ENCODE measurements at regions not wholly inside any gene's neighbourhood (a gene's known extent, or its start where the extent isn't known, plus 50 kb on each side); places are given as distances from the start of the nearest gene placed in this dataset.
"Not testable (repeated sequence)": the region's sequence is repeated elsewhere in the genome, so short reads cannot be mapped to it uniquely, and the experiment has no call there.

DNA sequence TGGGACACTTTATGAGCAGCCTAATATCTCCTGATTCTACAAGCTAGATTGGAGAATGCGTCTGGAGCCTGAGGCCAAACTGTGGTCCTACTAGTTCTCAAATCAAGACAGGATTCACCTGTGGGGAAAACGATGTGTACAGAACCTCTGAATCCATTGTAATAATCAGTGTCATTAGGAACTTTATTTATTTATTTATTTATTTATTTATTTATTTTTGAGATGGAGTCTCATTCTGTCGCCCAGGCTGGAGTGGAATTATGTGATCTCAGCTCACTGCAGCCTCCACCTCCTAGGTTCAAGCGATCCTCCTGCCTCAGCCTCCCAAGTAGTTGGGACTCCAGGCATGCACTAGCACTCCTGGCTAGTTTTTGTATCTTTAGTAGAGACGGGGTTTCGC lies 52.6 kb upstream of the KIF26B start:
- not testable (repeated sequence) for FAIRE-seq; DNase-seq (ENCODE audit: low spot score)

DNA sequence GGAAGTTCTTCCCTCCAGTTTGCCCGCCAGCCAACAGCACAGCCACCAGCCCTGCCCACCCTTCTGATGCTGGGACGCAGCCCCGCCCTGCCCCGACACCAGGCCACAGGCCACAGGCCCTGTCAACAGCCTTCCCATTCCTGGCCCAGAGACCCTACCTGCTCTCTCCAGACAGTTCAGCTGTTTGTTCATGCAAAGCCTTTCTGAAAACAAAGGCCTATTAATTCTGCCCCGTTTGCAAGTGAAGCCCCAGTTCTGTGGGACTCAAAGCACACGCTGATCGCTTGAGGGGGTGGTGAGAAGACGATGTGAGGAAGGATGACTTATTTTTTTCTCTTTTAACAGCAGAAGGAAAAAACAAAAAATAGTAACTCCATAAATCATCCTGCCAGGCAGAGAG lies 55.4 kb upstream of the KIF26B start:
- FAIRE-seq (no peak), DNase-seq (ENCODE audit: low spot score) (no peak)

DNA sequence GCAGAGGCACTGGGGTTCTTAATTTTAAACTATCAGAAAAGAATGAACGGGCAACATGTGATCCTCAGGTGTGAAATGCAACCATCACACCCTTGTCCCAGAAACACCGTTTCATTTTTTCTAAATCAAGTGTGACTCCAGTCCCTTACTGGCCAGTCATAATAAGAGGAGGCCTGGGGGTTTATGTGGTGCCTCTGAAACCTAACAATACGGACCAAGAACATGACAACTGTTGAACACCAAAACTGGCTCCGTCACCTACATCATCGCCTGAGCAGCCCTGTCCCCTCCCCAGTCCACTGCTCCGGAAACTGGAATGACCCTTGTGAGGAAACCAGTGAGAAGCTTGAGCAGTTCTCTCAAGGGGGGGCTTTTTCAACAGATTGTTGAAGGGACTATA lies 55.9 kb upstream of the KIF26B start:
- no peak for DNase-seq (ENCODE audit: low spot score)
- FAIRE-seq: no peak

DNA sequence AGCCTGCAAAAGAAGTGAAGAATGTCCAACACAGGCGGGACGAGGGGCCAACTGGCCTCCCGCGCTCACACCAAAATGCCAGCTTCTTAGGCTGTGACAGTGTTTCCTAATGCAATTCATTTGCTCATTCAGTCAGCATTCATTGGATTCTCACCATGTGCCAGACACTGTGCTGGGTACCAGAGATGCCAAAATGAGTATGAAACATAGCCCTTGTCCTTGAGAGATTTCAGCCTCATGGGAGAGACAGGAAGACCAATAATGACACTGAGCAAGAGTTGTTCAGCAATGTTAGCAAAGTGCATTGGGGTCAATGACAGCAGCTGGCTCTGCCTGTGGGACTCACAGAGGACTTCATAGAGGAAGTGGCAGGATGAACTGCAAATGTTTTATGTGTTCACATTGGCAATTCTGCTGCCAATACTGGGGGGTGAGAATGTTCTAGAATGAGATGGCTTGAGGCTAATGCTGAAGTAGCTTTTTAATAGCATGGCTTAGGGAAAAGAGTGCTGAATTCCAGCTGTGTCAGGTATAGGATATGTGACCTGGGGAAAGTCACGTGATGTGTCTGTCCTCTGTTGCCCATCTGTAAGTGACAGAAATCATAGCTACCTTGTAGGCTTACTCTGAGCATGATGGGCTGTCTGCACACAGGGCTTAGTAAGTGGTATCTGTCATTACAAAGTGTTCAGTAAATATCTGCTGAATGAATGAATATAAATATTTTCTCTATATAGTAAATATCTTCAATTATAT lies 58.3 kb upstream of the KIF26B start:
- no peak for FAIRE-seq
- DNase-seq (ENCODE audit: low spot score): no peak

DNA sequence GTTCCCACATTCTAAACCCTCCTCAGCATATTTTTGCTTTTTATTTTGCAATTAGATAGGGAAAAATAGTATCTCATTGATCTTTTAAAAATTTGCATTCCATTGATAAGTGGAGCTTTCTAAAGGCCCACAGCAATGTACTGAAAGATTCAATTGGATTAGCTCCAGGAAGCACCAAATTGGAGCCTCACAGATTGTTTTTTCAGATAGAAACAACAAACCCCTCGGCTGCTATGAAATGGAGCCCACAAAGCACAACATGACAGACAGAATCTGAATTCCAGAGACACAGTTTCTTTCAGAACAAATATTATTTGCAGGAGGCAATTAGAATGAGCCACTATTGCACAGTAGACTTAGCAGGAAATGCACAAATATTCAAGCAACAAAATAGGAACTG lies 58.9 kb upstream of the KIF26B start:
- DNase-seq (ENCODE audit: low spot score) (no peak), FAIRE-seq (no peak)

DNA sequence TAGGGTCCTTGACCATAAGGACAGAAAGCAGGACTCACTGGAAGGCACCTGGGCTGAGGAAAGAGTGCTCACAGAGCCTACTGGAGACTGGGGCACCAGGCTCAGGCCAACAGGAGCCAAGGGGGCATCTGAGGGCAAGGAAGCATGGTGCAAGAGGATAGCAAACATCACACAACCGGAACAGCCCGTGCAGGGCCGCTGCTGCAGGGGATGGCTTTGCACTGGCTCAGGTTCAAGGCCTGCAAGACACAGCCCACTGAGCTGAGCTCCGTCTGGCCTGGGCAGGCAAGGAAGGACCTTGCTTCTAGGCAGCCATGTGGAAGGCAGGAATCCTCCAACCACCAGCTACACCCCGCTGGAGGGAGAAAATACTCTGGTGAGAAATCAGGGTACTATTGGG lies 59.8 kb upstream of the KIF26B start:
- DNase-seq (ENCODE audit: low spot score) (no peak), FAIRE-seq (no peak)

DNA sequence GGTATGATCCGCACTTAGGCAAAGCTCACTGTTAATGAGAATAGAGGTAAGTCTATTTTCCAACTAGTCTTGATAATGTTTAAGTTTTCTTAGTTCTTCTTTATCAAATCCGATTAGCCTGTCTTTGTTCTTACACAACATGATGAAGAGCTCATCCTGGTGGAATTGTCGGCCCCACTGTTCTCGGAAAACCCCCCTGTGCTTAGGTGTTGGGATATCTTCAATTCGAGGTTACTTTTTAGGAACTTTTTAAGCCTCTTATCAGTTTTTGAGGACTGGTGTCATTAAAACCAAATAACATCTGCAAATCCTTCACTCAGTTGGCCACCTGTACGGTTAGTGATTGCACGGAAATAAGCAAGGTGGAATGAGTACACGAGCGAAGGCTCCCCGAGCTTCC lies 60.7 kb upstream of the KIF26B start:
- DNase-seq (ENCODE audit: low spot score) (no peak), FAIRE-seq (no peak)

DNA sequence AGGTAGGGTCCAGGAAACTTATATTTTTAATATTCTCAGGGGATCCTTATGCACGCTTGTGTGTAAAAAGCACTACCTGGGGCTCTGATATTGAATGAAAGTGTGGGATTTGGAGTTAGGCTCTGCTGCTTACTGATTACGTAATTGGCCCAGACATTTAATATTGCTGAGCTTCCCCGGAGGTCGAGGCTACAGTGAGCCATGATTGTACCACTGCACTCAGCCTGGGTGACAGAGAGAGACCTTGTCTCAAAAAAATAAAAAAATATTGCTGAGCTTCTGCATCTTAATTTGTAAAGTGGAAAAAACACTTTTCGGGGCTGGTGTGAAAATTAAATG lies 62.2 kb upstream of the KIF26B start:
- FAIRE-seq (no peak), DNase-seq (ENCODE audit: low spot score) (no peak)

DNA sequence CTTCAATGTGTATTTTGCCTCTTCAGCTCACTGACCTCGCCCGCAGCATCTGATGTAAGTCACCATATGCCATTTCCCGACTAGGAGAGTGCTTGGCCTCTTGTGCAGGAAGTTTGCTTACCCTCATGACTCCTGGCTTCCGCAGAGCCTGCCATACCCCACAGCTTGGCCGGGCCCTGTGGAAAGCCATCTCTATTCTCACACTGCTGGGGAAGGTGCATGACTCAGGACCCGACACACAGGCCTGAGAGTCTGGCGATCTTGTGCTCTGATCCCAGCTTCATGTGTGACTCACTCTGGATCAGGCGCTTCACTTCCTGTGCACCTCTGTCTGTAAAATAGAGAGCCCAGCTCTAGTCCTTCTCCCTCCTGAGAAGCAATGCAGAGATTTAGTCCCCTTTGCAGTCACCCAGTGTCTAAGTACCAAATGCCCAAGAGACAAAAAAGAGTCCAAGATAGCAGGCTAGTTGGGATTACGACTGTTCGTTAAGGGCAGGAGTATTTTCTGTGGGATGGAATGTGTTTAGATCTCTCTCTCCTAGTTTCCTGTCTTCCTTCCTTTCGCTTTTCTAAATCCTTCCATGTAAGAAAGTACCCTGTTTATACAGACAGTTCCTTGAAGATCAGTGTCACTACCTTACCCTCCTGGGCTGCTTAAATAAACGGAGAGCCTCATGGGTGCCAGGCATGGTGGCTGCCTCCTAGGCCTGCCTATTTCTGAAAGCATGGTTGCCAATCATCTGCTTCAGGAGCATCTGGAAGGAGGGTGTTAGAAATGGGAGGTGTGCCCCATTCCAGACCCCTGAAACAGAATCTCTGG lies 62.8 kb upstream of the KIF26B start:
- no peak for FAIRE-seq
- DNase-seq (ENCODE audit: low spot score): peak; percentile 90

DNA sequence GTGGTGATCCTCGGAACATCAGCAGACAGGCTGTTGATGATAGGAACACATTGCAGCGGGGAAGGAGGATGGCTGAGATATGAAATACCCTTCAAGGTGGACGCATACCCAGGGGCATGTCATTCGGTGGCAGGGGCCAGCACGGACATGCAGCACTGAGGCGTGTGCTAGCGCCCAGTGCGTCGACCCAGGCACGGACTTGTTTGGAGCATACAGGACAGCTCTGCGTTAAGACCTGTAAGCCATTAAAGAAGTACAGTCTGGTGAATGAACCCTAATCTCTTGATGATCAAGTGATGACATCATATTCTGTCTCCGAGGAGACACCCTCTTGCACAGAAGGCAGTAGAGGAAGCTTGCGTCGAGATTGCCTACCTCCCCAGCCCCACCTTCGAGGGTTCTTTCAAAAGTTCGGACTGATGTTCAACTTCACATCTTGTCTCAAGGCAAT lies 63.6 kb upstream of the KIF26B start:
- DNase-seq (ENCODE audit: low spot score) (no peak), FAIRE-seq (no peak)

DNA sequence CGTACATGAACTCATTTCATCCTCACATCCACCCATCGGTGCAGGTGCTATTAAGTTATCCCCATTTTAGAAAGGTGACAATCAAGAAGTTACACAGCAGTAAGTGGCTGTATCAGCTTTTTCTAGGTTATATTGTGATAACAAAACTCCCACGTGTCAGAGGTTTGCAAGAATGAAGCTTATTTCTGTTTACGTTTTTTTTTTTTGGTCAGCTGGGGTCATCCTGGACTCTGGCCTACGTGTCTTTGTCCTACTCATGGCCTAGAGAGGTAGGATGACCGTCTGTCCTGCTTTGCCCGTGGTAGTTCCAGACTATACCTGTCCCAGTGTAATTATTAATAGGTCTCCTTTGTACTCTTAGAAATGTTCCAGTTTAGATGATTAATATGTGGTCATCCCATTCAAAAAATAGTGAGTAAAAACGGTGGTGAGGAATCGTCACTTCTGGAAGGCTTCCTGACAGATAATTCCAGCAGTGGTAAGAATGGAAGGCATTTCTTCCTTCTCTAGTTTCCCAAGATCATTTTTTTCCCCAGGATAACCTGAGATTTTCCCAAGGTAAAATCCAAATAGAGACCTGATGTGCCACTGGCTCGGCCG lies 64.2 kb upstream of the KIF26B start:
- no peak for FAIRE-seq

DNA sequence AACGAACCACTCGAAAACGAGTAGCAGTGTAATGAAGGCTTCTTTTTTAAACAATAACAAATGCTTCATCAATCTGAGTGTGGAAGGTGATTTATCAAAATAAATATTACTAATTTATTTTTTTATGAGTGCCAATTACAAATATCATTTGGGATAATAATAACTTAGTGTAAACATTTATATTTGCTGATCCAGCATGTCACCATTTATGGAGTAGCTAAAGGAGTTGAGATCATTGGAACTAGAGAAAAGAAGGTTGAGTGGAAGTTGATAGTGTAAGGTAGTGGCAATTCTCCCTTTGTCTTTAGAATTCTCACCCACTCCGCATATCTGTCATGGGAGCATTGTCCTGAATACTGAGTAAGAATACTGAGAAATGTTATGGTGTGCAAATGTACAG lies 67.1 kb upstream of the KIF26B start:
- no peak for FAIRE-seq
- no peak for DNase-seq (ENCODE audit: low spot score)

More for the DNA sequence above, 64.2 kb upstream of the KIF26B start:
- no peak for DNase-seq (ENCODE audit: low spot score)

DNA sequence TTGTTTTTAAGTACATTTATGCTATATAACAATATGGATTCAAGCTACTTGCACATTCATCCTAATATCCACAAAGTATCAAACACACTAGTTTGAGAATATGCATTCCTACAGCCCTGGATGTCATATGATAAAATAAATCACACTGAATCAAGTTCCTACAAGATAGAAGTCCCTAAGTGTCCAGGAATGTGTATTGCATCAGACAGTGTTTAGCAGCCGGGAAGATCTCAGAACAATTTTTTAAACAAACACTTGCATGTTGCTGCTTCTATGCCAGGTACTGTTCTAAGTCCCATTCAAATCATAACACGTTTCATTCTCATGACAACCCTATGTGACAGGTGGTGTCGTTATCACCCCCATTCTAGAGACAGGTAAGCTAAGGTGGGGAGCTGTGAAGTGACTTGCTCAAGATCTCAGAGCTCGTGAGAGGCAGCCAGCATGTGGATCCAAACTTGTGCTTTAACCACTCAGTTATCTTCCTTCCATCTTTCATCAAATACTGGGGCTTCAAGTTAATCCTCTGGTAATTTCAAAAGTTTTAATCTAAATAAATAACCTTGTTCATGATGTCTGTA lies 68.3 kb upstream of the KIF26B start:
- FAIRE-seq: no peak
- DNase-seq (ENCODE audit: low spot score): no peak

DNA sequence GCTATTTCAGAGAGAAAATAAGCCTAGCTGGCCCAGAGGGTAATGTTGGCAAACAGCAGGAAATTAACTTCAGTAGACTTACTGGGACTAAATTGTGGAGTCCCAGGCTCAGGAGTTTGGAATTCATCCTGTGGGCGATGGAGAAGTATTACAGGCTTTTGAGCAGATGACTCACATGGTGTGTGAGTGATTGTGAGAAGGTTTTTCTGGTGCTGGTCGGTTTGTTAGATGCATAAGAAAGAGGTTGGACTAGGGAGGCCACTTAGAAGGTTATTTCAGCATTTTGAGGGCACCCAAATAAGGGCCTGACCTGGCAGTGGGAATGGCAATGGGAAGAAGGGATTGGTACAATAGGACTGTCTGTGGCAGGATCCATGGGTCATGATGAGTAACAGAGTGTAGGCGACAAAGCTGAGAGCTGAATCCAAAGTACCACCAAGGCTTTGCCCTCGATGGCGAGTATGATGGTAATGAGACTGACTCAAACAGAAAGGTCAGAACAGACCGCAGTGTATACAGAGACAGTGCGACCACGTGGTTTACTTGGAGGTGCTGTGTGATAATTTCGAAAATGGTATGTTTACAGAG lies 69.2 kb upstream of the KIF26B start:
- FAIRE-seq (no peak), DNase-seq (ENCODE audit: low spot score) (peak; percentile 78)

DNA sequence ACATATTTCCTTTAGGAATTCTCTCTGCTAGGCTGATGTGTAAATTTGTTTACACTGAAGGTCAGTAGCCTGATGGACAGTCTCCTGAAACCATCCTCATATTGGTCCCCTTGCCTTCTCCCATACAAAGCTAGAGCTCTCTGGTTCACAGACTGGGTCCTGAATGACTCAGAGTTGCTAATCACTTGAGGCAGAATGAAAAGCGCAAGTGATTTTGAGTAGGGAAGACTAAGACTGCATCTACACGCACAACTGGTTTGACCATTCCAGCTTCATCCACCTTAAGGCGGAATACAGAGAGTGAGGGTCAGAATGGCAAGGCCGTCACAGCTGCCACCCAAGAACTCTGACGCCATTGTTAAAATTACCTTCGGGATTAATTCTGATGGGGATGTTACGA lies 70.2 kb upstream of the KIF26B start:
- FAIRE-seq: no peak

DNA sequence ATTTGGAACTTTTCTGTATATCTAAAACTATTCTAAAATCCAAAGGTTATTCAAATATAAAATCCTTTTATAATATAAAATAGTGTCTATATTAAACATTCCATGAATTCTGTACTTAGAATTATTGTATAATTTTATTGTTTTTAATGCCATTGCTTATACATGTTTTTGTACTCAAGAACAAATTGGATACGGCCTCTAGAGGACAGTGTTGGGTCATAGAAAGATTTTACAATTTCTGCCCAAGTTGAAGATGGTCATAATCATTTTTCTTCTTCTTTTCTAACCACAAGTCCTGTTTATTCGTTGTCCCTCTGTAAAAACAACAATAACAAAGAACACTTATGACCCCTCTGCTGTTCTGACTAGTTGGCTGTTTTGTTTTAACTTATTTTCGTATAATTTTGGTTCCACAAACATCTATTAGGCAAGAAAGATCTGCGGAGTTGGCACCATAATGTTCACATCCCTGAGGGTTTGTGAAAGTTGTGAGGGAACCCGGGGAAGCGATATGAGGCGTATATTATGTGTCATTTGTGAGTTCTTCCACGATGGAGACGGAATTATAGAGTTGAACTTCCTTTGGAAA lies 75.7 kb upstream of the KIF26B start:
- FAIRE-seq: no peak
- no peak for DNase-seq (ENCODE audit: low spot score)

More for the DNA sequence above, 70.2 kb upstream of the KIF26B start:
- DNase-seq (ENCODE audit: low spot score): no peak

DNA sequence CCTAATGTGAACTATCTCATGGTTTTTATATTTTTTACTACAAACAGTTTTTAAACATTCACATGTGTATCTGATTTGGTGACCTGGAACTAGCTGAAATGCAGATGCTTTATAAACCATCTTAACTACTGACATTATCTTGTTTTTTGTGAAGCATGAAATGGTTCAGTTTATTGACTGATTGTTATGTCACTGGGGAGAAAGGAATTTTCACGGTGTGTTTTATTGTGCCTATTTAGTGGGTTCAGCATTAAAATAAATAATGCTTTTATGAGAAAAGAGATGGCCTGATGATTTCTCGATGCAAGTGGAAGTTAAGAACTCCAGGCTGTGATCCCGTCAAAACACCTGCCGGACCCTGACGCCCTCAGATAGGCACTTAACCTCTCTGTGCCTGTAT lies 79.9 kb upstream of the KIF26B start:
- no peak for FAIRE-seq
- DNase-seq (ENCODE audit: low spot score): no peak

DNA sequence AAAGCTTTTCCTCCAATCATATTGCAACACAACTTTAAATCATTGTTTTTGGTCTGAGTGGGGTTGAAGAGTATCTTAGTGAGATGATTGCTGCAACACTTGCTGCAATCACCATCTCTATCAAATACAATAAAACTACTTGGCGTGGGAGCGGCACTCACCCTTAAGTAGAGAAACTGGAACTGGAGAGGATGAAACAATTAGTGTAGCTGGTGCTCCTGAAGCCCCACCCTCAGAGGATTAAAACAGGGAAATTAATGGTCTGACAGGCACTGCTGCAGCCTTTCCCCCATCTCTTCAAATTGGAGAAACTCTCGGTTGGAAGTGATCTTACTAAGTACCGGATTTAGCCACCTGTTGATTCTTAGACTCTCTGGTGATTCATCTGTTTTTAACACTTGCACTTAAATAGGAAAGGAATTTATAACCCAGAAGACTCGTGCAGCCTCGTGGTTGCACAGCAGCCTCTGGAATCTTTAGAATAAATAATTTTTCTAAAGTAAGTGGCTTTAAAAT lies 80.5 kb upstream of the KIF26B start:
- DNase-seq (ENCODE audit: low spot score) (no peak), FAIRE-seq (no peak)

DNA sequence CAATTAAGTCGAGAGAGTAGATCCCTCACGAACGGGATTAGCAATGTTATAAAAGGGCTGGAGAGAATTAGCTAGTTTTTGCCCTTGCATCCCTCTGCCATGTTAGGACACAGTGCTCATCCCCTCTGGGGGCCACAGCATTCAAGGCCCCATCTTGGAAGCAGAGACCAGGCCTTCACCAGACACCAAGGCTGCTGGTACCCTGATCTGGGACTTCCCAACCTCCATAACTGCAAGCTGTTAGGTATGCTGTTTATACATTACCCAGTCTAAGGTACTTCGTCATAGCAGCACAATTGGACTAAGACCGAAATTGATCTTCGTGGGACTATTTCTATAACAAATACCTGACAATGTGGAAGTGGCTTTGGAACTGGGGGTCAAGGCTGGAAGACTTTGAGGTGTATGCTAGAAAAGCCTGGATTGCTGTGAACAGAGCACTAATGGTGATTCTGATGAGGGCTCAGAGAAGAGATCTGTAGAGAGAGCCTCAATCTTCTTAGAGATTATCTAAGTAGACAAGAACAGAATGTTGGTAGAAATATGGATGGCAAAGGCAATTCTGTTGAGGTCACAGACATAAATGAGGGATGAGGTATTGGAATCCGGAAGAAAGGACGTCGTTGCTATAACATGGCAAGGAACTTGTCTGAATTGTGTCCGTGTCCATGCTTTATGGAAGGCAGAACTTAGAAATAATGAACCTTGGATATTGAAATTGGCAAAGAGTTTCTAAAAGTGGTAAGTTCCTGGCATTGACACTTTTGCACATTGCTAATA lies 83.8 kb upstream of the KIF26B start:
- no peak for FAIRE-seq
- no peak for DNase-seq (ENCODE audit: low spot score)

DNA sequence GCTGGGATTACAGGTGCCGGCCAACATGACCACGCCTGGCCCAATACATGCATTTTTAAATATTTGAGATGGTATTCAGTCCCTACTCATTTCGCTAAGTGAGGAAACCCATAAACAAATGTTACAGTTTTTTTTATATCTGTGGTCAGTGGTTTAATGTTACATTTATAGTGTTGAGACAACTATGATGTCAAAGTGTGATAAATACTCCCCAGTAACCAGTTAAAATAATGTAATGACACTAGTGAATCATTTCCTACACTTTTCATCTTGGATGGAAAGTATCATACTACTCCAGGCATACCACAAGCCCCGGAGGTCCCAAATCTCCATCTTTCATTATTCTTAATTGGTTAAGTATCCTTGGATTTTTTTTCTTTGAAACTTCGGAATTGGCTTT lies 87.5 kb upstream of the KIF26B start:
- FAIRE-seq (no peak), DNase-seq (ENCODE audit: low spot score) (no peak)

All from urothelium cell line (cell line).